ENCODE measurements at regions not wholly inside any gene's neighbourhood (a gene's known extent, or its start where the extent isn't known, plus 50 kb on each side); places are given as distances from the start of the nearest gene placed in this dataset.
A peak's percentile ranks its signal among the peaks of the same experiment; 100 is the strongest.
"Not testable (repeated sequence)": the region's sequence is repeated elsewhere in the genome, so short reads cannot be mapped to it uniquely, and the experiment has no call there.

GRCh38 chr13:106083620-106084350, 451.7 kb downstream of the EFNB2 start:
- H3K27ac ChIP-seq: no peak overlapping the region
- no peak overlapping the region for H2AFZ ChIP-seq (ENCODE audit: low read depth)
- no peak overlapping the region for H3K9ac ChIP-seq
- no peak overlapping the region for H3K4me3 ChIP-seq (IDR thresholded peaks at IDR 0.05; ENCODE audit: insufficient read depth, low read depth, low read length)
- H3K4me1 ChIP-seq (ENCODE audit: low read depth, poor library complexity, severe bottlenecking): no peaks in the 10 kb centered on the region
- no peaks in the 10 kb centered on the region for H4K20me1 ChIP-seq (ENCODE audit: insufficient read depth)
- no peaks in the 10 kb centered on the region for H3K27me3 ChIP-seq (ENCODE audit: insufficient read depth, low read depth)
- H3K4me2 ChIP-seq: no peak overlapping the region
- no peaks in the 10 kb centered on the region for H3K79me2 ChIP-seq (ENCODE audit: insufficient read depth, low read depth)
- peak; percentile 32; the same call in 1 of the 2 replicates for TF ChIP-seq CTCF (conservative IDR thresholded peaks at IDR 0.05; ENCODE audit: low read depth, low read length)
- no peaks in the 10 kb centered on the region for H3K36me3 ChIP-seq (ENCODE audit: insufficient read depth)

- H3K4me1 ChIP-seq (ENCODE audit: low read depth, poor library complexity, severe bottlenecking); H4K20me1 ChIP-seq (ENCODE audit: insufficient read depth); H3K27me3 ChIP-seq (ENCODE audit: insufficient read depth, low read depth); H3K9ac ChIP-seq; H3K4me3 ChIP-seq (IDR thresholded peaks at IDR 0.05; ENCODE audit: insufficient read depth, low read depth, low read length); H2AFZ ChIP-seq (ENCODE audit: low read depth); H3K27ac ChIP-seq; H3K79me2 ChIP-seq (ENCODE audit: insufficient read depth, low read depth); H3K36me3 ChIP-seq (ENCODE audit: insufficient read depth); H3K4me2 ChIP-seq: not testable (repeated sequence)
Observed at GRCh38 chr13:106081221-106081620, 454.2 kb downstream of the EFNB2 start.

GRCh38 chr13:106078191-106078590, 457.3 kb downstream of the EFNB2 start:
- Histone ChIP-seq H4K20me1 (ENCODE audit: insufficient read depth) (no peaks in the 10 kb centered on the region), H3K4me2 (no peak overlapping the region), H3K27me3 (ENCODE audit: insufficient read depth, low read depth) (no peaks in the 10 kb centered on the region), H2AFZ (ENCODE audit: low read depth) (no peak overlapping the region), H3K4me1 (ENCODE audit: low read depth, poor library complexity, severe bottlenecking) (no peaks in the 10 kb centered on the region), H3K27ac (no peak overlapping the region), H3K4me3 (IDR thresholded peaks at IDR 0.05; ENCODE audit: insufficient read depth, low read depth, low read length) (no peak overlapping the region), H3K36me3 (ENCODE audit: insufficient read depth) (no peaks in the 10 kb centered on the region), H3K79me2 (ENCODE audit: insufficient read depth, low read depth) (no peaks in the 10 kb centered on the region), H3K9ac (no peak overlapping the region)
- TF ChIP-seq CTCF (conservative IDR thresholded peaks at IDR 0.05; ENCODE audit: low read depth, low read length): no peak

- Histone ChIP-seq H3K4me1 (ENCODE audit: low read depth, poor library complexity, severe bottlenecking) (no peaks in the 10 kb centered on the region), H3K36me3 (ENCODE audit: insufficient read depth) (no peaks in the 10 kb centered on the region), H3K27ac (no peak overlapping the region), H2AFZ (ENCODE audit: low read depth) (no peak overlapping the region), H3K27me3 (ENCODE audit: insufficient read depth, low read depth) (no peaks in the 10 kb centered on the region), H3K9ac (no peak overlapping the region), H3K79me2 (ENCODE audit: insufficient read depth, low read depth) (no peaks in the 10 kb centered on the region), H4K20me1 (ENCODE audit: insufficient read depth) (no peaks in the 10 kb centered on the region), H3K4me3 (IDR thresholded peaks at IDR 0.05; ENCODE audit: insufficient read depth, low read depth, low read length) (no peak overlapping the region), H3K4me2 (no peak overlapping the region)
- TF ChIP-seq CTCF (conservative IDR thresholded peaks at IDR 0.05; ENCODE audit: low read depth, low read length): no peak
Observed at GRCh38 chr13:106077017-106077416, 458.4 kb downstream of the EFNB2 start.

GRCh38 chr13:106072014-106072413, 463.4 kb downstream of the EFNB2 start:
- Histone ChIP-seq H3K27me3 (ENCODE audit: insufficient read depth, low read depth) (no peaks in the 10 kb centered on the region), H3K27ac (no peak overlapping the region), H3K4me3 (IDR thresholded peaks at IDR 0.05; ENCODE audit: insufficient read depth, low read depth, low read length) (no peak overlapping the region), H2AFZ (ENCODE audit: low read depth) (no peak overlapping the region), H3K36me3 (ENCODE audit: insufficient read depth) (no peaks in the 10 kb centered on the region), H3K4me1 (ENCODE audit: low read depth, poor library complexity, severe bottlenecking) (no peaks in the 10 kb centered on the region), H3K4me2 (no peak overlapping the region), H3K79me2 (ENCODE audit: insufficient read depth, low read depth) (no peaks in the 10 kb centered on the region), H4K20me1 (ENCODE audit: insufficient read depth) (no peaks in the 10 kb centered on the region), H3K9ac (no peak overlapping the region)
- no peak for TF ChIP-seq CTCF (conservative IDR thresholded peaks at IDR 0.05; ENCODE audit: low read depth, low read length)

Data from KMS-11 (cell line).